ENCODE measurements at regions not wholly inside any gene's neighbourhood (a gene's known extent, or its start where the extent isn't known, plus 50 kb on each side); places are given as distances from the start of the nearest gene placed in this dataset.

- Histone ChIP-seq H3K27ac (no peak overlapping the region), H3K4me1 (replicated peaks in 1 of 2) (no peaks in the 10 kb centered on the region), H3K4me3 (no peak overlapping the region), H3K9me3 (replicated peaks in 1 of 3) (no peaks in the 10 kb centered on the region), H3K36me3 (replicated peaks in 1 of 2) (no peaks in the 10 kb centered on the region), H3K27me3 (no peaks in the 10 kb centered on the region)
- DNase-seq: no peak
- TF ChIP-seq POLR2A (IDR thresholded peaks at IDR 0.05): no peak
- intact Hi-C loops (cut with DNase I): no loop called here
- WGBS, 4 donors: 57 to 72% (median 68%) methylated on average over 9 to 13 of the region's 13 CpGs
Measured at GRCh38 chr2:234438305-234438977, 58.4 kb downstream of the ARL4C start.

GRCh38 chr2:234437642-234438304 lies 59.1 kb downstream of the ARL4C start:
- intact Hi-C loops (cut with DNase I): no loop called here
- Histone ChIP-seq H3K36me3 (replicated peaks in 1 of 2) (no peaks in the 10 kb centered on the region), H3K27ac (no peak overlapping the region), H3K9me3 (replicated peaks in 1 of 3) (no peaks in the 10 kb centered on the region), H3K4me3 (no peak overlapping the region), H3K4me1 (replicated peaks in 1 of 2) (no peaks in the 10 kb centered on the region), H3K27me3 (no peaks in the 10 kb centered on the region)
- WGBS, 4 donors: 71 to 78% (median 75%) methylated on average over 11 of the region's 11 CpGs
- no peak for TF ChIP-seq POLR2A (IDR thresholded peaks at IDR 0.05)
- no peak for TF ChIP-seq CTCF (IDR thresholded peaks at IDR 0.05)
- peak in 1 of 7 donors; percentile 47 for DNase-seq

- no peaks in the 10 kb centered on the region for H3K4me1 ChIP-seq (replicated peaks in 1 of 2)
- 78 to 90% (median 83%) methylated on average over 2 to 6 of the region's 6 CpGs for WGBS, 4 donors
- H3K9me3 ChIP-seq (replicated peaks in 1 of 3): no peaks in the 10 kb centered on the region
- no peaks in the 10 kb centered on the region for H3K36me3 ChIP-seq (replicated peaks in 1 of 2)
- H3K27me3 ChIP-seq: no peaks in the 10 kb centered on the region
- DNase-seq: no peak
- H3K27ac ChIP-seq: no peak overlapping the region
- TF ChIP-seq CTCF (IDR thresholded peaks at IDR 0.05) (no peak), POLR2A (IDR thresholded peaks at IDR 0.05) (no peak)
- no peak overlapping the region for H3K4me3 ChIP-seq
- intact Hi-C loops (cut with DNase I): no loop called here
Measured at GRCh38 chr2:234436482-234436837, 60.4 kb downstream of the ARL4C start.

GRCh38 chr2:234435836-234436481 lies 60.9 kb downstream of the ARL4C start:
- DNase-seq: no peak
- 38 to 64% (median 61%) methylated on average over 6 to 7 of the region's 7 CpGs for WGBS, 4 donors
- Histone ChIP-seq H3K27me3 (no peaks in the 10 kb centered on the region), H3K27ac (peak overlapping the region in 1 of 5 donors; percentile 49), H3K4me1 (replicated peaks in 1 of 2) (no peaks in the 10 kb centered on the region), H3K4me3 (no peak overlapping the region), H3K36me3 (replicated peaks in 1 of 2) (no peaks in the 10 kb centered on the region), H3K9me3 (replicated peaks in 1 of 3) (no peaks in the 10 kb centered on the region)
- TF ChIP-seq POLR2A (IDR thresholded peaks at IDR 0.05) (no peak), CTCF (IDR thresholded peaks at IDR 0.05) (no peak)
- intact Hi-C loops (cut with DNase I): no loop called here
